Chondrocyte (in vitro differentiated cells): ENCODE measurements at regions not wholly inside any gene's neighbourhood (a gene's known extent, or its start where the extent isn't known, plus 50 kb on each side); places are given as distances from the start of the nearest gene placed in this dataset.

ENCODE experiments used
- DNase-seq: peaks from one replicate; pipeline ENCODE4 v3.0.0; 2021; ENCODE audit warnings: mixed read lengths, low spot score
- H3K27ac Mint-ChIP-seq: one replicate; pipeline ENCODE4 v1.8.0; 2021; ENCODE audit warnings: mild to moderate bottlenecking, moderate library complexity, mixed read lengths; ENCODE audit not compliant: unreplicated experiment
- H3K27me3 Mint-ChIP-seq: 2 replicates; pipeline ENCODE4 v1.8.0; 2021; ENCODE audit warnings: low read depth, mixed read lengths
- H3K36me3 Mint-ChIP-seq: 2 replicates; pipeline ENCODE4 v1.8.0; 2021; ENCODE audit warnings: low read depth, mixed read lengths
- H3K4me1 Mint-ChIP-seq: 2 replicates; pipeline ENCODE4 v1.8.0; 2021; ENCODE audit warnings: low read depth, mild to moderate bottlenecking, mixed read lengths
- H3K4me3 Mint-ChIP-seq: one replicate; pipeline ENCODE4 v1.8.0; 2021; ENCODE audit warnings: mild to moderate bottlenecking, moderate library complexity, mixed read lengths; ENCODE audit not compliant: unreplicated experiment
- H3K9me3 Mint-ChIP-seq: 2 replicates; pipeline ENCODE4 v1.8.0; 2021; ENCODE audit warnings: low read depth, mixed read lengths
- CTCF ChIP-seq: fragments of 200-600 bp; sonication (generic); IDR thresholded peaks from 2 replicates; pipeline ENCODE4 v1.5.0; 2021; ENCODE audit warnings: antibody characterized with exemption, mild to moderate bottlenecking, moderate library complexity

GRCh38 chr2:234212534-234212933, 162.0 kb downstream of the SPP2 start:
- H3K9me3 Mint-ChIP-seq, result peaks cover 7% of the 10 kb centered on the region
- no peak overlapping the region for H3K4me3 Mint-ChIP-seq
- H3K4me1 Mint-ChIP-seq, result peaks cover 13% of the 10 kb centered on the region
- no peak for DNase-seq
- H3K27ac Mint-ChIP-seq, result no peak overlapping the region
- peaks cover 2% of the 10 kb centered on the region for H3K36me3 Mint-ChIP-seq
- H3K27me3 Mint-ChIP-seq, result no peaks in the 10 kb centered on the region
- TF ChIP-seq CTCF, result no peak

- Mint-ChIP-seq H3K9me3 (peaks cover 11% of the 10 kb centered on the region), H3K4me3 (no peak overlapping the region)
Measured at GRCh38 chr2:234211797-234212196, 161.3 kb downstream of the SPP2 start.

GRCh38 chr2:234206738-234207137, 156.2 kb downstream of the SPP2 start:
- Mint-ChIP-seq H3K27me3 (no peaks in the 10 kb centered on the region), H3K4me3 (no peak overlapping the region), H3K27ac (no peak overlapping the region), H3K9me3 (peaks cover 13% of the 10 kb centered on the region), H3K4me1 (peaks cover 23% of the 10 kb centered on the region), H3K36me3 (peaks cover 2% of the 10 kb centered on the region)
- no peak for DNase-seq
- TF ChIP-seq CTCF, result no peak

More at GRCh38 chr2:234211797-234212196, 161.3 kb downstream of the SPP2 start:
- TF ChIP-seq CTCF, result no peak
- Mint-ChIP-seq H3K27me3 (no peaks in the 10 kb centered on the region), H3K4me1 (peaks cover 12% of the 10 kb centered on the region), H3K27ac (peak overlapping the region; percentile 25), H3K36me3 (peaks cover 2% of the 10 kb centered on the region)
- no peak for DNase-seq

DNA sequence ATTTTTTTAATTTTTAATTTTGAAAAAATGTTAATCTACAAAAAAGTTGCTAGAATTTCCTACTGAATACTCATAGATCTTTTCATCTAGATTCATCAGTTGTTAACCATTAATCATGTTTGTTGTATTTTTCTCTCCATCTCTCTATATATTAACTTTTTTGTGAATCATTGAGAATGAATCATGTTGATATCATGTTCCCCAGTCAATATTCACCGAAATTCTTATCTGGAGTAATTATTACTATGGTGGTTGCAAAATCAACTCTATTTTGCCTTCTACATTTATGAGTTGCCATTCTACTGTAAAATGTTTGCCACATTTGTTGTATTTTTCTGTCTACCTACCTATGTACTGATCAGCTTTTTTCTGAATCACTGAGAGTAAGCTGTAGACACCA, 154.0 kb downstream of the SPP2 start:
- Mint-ChIP-seq H3K4me1 (peaks cover 22% of the 10 kb centered on the region), H3K27me3 (no peaks in the 10 kb centered on the region), H3K27ac (peak overlapping the region; percentile 70)

GRCh38 chr2:234203135-234203984, 152.9 kb downstream of the SPP2 start:
- Mint-ChIP-seq H3K4me3 (peak overlapping the region; percentile 60), H3K27me3 (no peaks in the 10 kb centered on the region), H3K9me3 (peaks cover 6% of the 10 kb centered on the region), H3K4me1 (peaks cover 22% of the 10 kb centered on the region), H3K36me3 (no peaks in the 10 kb centered on the region), H3K27ac (peak overlapping the region; percentile 96)
- no peak for TF ChIP-seq CTCF
- no peak for DNase-seq

More for the DNA sequence above, 154.0 kb downstream of the SPP2 start:
- no peak for DNase-seq
- Mint-ChIP-seq H3K9me3 (peaks cover 8% of the 10 kb centered on the region), H3K36me3 (no peaks in the 10 kb centered on the region), H3K4me3 (no peak overlapping the region)
- no peak for TF ChIP-seq CTCF
